ENCODE measurements at regions not wholly inside any gene's neighbourhood (a gene's known extent, or its start where the extent isn't known, plus 50 kb on each side); places are given as distances from the start of the nearest gene placed in this dataset.

DNA sequence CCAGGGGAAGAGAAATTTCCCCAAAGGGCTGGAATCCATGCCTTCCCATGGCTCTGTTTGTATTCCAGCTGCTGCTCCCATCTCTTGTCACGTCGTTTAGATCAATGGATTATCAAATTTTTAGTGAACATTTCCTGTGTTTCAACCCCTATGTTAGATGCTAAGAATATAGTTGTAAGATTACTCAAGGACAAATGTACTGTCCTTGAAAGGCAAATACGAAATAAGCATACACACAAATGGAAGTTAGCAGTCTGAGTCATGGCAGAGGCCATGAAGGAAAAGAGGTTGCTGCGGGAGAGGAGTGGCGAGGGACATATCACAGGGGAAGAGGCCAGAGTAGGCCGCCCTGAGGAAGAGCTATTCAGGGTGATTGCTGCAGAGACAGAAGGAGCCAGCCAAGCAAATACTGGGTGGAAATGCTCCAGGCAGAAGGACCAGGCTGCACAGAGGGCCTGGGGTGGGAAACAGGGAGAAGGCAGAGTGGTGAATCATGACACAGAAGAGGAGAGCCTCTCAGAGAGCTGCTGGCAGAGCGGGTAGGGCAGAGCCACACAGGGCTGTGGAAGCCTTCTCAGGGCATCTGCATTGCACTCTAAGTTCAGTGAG, 219.2 kb upstream of the LRFN2 start (continued):
- TF ChIP-seq GRHL2 (CRISPR knock-in tag; IDR thresholded peaks at IDR 0.05; ENCODE audit: insufficient replicate concordance, severe bottlenecking) (no peak), HMGXB4 (CRISPR knock-in tag; IDR thresholded peaks at IDR 0.05) (no peak), CBFB (CRISPR knock-in tag; IDR thresholded peaks at IDR 0.05; ENCODE audit: low read depth) (no peak)
- TF ChIP-seq, protein P1, sequence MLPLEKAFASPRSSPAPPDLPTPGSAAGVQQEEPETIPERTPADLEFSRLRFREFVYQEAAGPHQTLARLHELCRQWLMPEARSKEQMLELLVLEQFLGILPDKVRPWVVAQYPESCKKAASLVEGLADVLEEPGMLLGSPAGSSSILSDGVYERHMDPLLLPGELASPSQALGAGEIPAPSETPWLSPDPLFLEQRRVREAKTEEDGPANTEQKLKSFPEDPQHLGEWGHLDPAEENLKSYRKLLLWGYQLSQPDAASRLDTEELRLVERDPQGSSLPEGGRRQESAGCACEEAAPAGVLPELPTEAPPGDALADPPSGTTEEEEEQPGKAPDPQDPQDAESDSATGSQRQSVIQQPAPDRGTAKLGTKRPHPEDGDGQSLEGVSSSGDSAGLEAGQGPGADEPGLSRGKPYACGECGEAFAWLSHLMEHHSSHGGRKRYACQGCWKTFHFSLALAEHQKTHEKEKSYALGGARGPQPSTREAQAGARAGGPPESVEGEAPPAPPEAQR (CRISPR knock-in tag; IDR thresholded peaks at IDR 0.05): no peak

GRCh38 chr6:40805336-40805735, 218.2 kb upstream of the LRFN2 start:
- no peak overlapping the region for H3K4me3 Mint-ChIP-seq
- ATAC-seq (no peak), DNase-seq (ENCODE audit: low spot score) (no peak)
- no peaks in the 10 kb centered on the region for H3K36me3 Mint-ChIP-seq
- no peak overlapping the region for H3K27ac Mint-ChIP-seq
- TF ChIP-seq CBFB (CRISPR knock-in tag; IDR thresholded peaks at IDR 0.05; ENCODE audit: low read depth) (no peak), ELF4 (CRISPR knock-in tag; IDR thresholded peaks at IDR 0.05; ENCODE audit: low read depth) (no peak), ETV6 (CRISPR knock-in tag; IDR thresholded peaks at IDR 0.05) (no peak)
- TF ChIP-seq, protein P2, sequence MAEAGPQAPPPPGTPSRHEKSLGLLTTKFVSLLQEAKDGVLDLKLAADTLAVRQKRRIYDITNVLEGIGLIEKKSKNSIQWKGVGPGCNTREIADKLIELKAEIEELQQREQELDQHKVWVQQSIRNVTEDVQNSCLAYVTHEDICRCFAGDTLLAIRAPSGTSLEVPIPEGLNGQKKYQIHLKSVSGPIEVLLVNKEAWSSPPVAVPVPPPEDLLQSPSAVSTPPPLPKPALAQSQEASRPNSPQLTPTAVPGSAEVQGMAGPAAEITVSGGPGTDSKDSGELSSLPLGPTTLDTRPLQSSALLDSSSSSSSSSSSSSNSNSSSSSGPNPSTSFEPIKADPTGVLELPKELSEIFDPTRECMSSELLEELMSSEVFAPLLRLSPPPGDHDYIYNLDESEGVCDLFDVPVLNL (CRISPR knock-in tag; IDR thresholded peaks at IDR 0.05; ENCODE audit: borderline replicate concordance, low read depth): no peak
- CTCF ChIA-PET: interaction anchor here (0.6 to 1.3 kb wide), 3 partner anchors 92 to 483 kb away, joined by 3 to 4 read pairs (median 4); no protein-coding TSS in a partner anchor
- POLR2A ChIA-PET: no interaction called here
- no peaks in the 10 kb centered on the region for H3K27me3 Mint-ChIP-seq (ENCODE audit: low read depth)
- H3K4me1 Mint-ChIP-seq: peaks cover 7% of the 10 kb centered on the region
- H3K9me3 Mint-ChIP-seq: no peaks in the 10 kb centered on the region

DNA sequence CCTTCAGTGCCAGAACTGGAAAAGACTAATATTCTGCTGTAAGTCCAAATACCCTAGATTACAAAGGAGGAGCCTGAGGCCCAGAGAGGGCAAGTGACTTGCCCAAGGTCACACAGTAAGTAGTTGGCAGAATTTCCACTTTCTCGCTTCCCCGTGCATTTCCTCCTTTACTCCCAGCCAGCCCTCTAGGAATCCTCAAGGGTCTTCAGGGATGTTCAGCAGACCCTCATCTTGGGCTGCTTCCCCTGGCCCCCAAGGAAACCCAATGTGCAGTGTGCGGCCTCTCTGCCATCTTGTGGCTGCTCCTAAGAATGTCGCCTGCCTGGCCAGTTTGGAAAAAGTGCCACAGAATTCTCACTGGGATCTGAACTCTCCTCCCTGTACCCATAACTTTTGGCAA, 217.7 kb upstream of the LRFN2 start:
- ATAC-seq (no peak; the same call in 1 of the 2 replicates), DNase-seq (ENCODE audit: low spot score) (peak; percentile 33)
- CTCF ChIA-PET: interaction anchor here (0.6 to 1.3 kb wide), 4 partner anchors 92 to 482 kb away, joined by 3 to 4 read pairs (median 4); no protein-coding TSS in a partner anchor
- no peaks in the 10 kb centered on the region for H3K9me3 Mint-ChIP-seq
- H3K36me3 Mint-ChIP-seq: no peaks in the 10 kb centered on the region
- no peaks in the 10 kb centered on the region for H3K27me3 Mint-ChIP-seq (ENCODE audit: low read depth)
- no peak overlapping the region for H3K4me3 Mint-ChIP-seq
- POLR2A ChIA-PET: no interaction called here
- H3K4me1 Mint-ChIP-seq: peaks cover 11% of the 10 kb centered on the region
- no peak overlapping the region for H3K27ac Mint-ChIP-seq
- TF ChIP-seq, protein P2 (CRISPR knock-in tag; IDR thresholded peaks at IDR 0.05; ENCODE audit: borderline replicate concordance, low read depth): no peak
- TF ChIP-seq GTF2I (CRISPR knock-in tag; conservative IDR thresholded peaks at IDR 0.05) (peak; percentile 73), CDX4 (CRISPR knock-in tag; IDR thresholded peaks at IDR 0.05; ENCODE audit: borderline replicate concordance) (no peak), KAT7 (CRISPR knock-in tag; IDR thresholded peaks at IDR 0.05; ENCODE audit: borderline replicate concordance) (no peak)

DNA sequence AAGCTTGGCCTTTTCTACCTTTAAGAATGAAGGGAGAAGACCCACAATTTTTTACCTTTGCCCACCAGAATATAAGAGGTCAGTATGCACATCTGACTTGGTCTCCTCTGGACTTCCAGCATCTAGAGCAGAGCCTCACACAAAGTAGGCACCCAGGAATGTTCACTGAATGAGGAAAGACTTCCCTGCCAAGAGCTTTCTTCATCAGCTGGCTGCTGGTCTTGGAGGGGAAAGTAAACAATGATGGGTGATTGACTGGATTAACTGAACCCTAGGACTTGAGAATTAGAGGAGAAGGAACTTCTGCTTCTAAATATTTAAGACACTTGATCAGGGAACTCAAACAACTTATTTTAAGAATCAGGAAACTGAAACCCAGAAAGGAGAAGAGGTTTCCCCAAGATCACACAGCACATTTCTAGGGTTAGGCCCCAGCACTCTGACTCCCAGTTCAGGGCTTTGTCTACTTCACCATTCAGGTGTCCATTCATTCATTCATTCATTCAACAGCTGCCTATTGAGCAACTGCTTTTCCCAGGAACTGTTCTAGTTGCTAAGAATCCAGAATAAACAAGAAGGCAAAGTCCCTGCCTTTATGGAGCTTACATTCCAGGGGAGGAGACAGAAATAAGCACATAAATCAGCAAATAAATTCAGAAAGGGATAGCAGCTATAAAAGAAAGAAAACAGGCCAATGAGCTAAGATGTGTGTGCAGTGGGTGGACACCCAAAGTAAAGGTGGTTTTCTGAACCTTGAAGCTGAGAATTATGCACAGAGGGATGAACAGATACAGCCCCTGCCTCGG, 216.9 kb upstream of the LRFN2 start:
- Mint-ChIP-seq H3K27me3 (ENCODE audit: low read depth) (peaks cover 5% of the 10 kb centered on the region), H3K9me3 (no peaks in the 10 kb centered on the region), H3K4me3 (no peak overlapping the region), H3K27ac (no peak overlapping the region), H3K36me3 (no peaks in the 10 kb centered on the region), H3K4me1 (peaks cover 19% of the 10 kb centered on the region)
- ChIA-PET POLR2A (no interaction called here), CTCF (interaction anchor here (1.0 to 2.4 kb wide), 6 partner anchors 91 to 476 kb away, joined by 3 to 7 read pairs (median 4); partner anchors contain the start of gene LRFN2)
- ATAC-seq (no peak), DNase-seq (ENCODE audit: low spot score) (no peak)
- no peak for TF ChIP-seq RELA (CRISPR knock-in tag; IDR thresholded peaks at IDR 0.05; ENCODE audit: borderline replicate concordance)
- no peak for TF ChIP-seq AR (CRISPR knock-in tag; IDR thresholded peaks at IDR 0.05)
- TF ChIP-seq E2F1 (CRISPR knock-in tag; IDR thresholded peaks at IDR 0.05): no peak
- TF ChIP-seq ZNF232 (CRISPR knock-in tag; IDR thresholded peaks at IDR 0.05): no peak
